Kidney epithelial cell (primary cell): ENCODE measurements at regions not wholly inside any gene's neighbourhood (a gene's known extent, or its start where the extent isn't known, plus 50 kb on each side); places are given as distances from the start of the nearest gene placed in this dataset.

Source experiments
- DNase-seq: peaks from one replicate; pipeline ENCODE4 v3.0.0-alpha.2; 2010; ENCODE audit warnings: low read depth
- H3K27me3 ChIP-seq: 2 replicates; pipeline ENCODE4 v1.6.0; 2011; ENCODE audit warnings: low read length; ENCODE audit not compliant: control insufficient read depth, insufficient read depth
- H3K36me3 ChIP-seq: 2 replicates; pipeline ENCODE4 v1.5.1; 2011; ENCODE audit warnings: low read length; ENCODE audit not compliant: control insufficient read depth, insufficient read depth
- H3K4me3 ChIP-seq: 2 replicates; pipeline ENCODE4 v1.5.1; 2011; ENCODE audit warnings: low read depth, mild to moderate bottlenecking, control low read depth, low read length
- CTCF ChIP-seq: IDR thresholded peaks from 2 replicates; pipeline ENCODE4 v1.5.1; 2011; ENCODE audit warnings: mild to moderate bottlenecking, moderate library complexity, low read length, control low read depth, inconsistent platforms; ENCODE audit not compliant: insufficient read depth, poor library complexity, severe bottlenecking

- H3K36me3 ChIP-seq, result no peaks in the 10 kb centered on the region
- no peak overlapping the region for H3K4me3 ChIP-seq
- no peak for DNase-seq
- no peak for TF ChIP-seq CTCF
- H3K27me3 ChIP-seq, result no peaks in the 10 kb centered on the region
These were observed 89.3 kb downstream of the GAS1 start for GRCh38 chr9:86858009-86858408.

- TF ChIP-seq CTCF, result no peak
- Histone ChIP-seq H3K4me3 (no peak overlapping the region), H3K27me3 (no peaks in the 10 kb centered on the region), H3K36me3 (no peaks in the 10 kb centered on the region)
- DNase-seq, result no peak
These were observed 91.0 kb downstream of the GAS1 start for GRCh38 chr9:86856259-86856658.

GRCh38 chr9:86854898-86855523, 92.3 kb downstream of the GAS1 start:
- TF ChIP-seq CTCF, result no peak
- Histone ChIP-seq H3K4me3 (no peak overlapping the region), H3K27me3 (no peaks in the 10 kb centered on the region), H3K36me3 (no peaks in the 10 kb centered on the region)
- DNase-seq, result peak; percentile 73

GRCh38 chr9:86846656-86847055, 100.7 kb downstream of the GAS1 start:
- Histone ChIP-seq H3K4me3 (no peak overlapping the region), H3K36me3 (no peaks in the 10 kb centered on the region), H3K27me3 (no peaks in the 10 kb centered on the region)
- no peak for DNase-seq
- no peak for TF ChIP-seq CTCF

- no peaks in the 10 kb centered on the region for H3K27me3 ChIP-seq
- TF ChIP-seq CTCF, result no peak
- H3K4me3 ChIP-seq, result no peak overlapping the region
These were observed 104.1 kb downstream of the GAS1 start for GRCh38 chr9:86843206-86843605.

GRCh38 chr9:86842573-86842972, 104.7 kb downstream of the GAS1 start:
- H3K36me3 ChIP-seq, result no peaks in the 10 kb centered on the region
- no peak for DNase-seq
- TF ChIP-seq CTCF, result no peak
- H3K27me3 ChIP-seq, result peaks cover 3% of the 10 kb centered on the region
- no peak overlapping the region for H3K4me3 ChIP-seq

More at GRCh38 chr9:86843206-86843605, 104.1 kb downstream of the GAS1 start:
- peak; percentile 5 for DNase-seq
- no peaks in the 10 kb centered on the region for H3K36me3 ChIP-seq
